ENCODE measurements at regions not wholly inside any gene's neighbourhood (a gene's known extent, or its start where the extent isn't known, plus 50 kb on each side); places are given as distances from the start of the nearest gene placed in this dataset.

GRCh38 chr4:96102541-96103026 lies 262.7 kb downstream of the PDHA2 start (continued):
- TF ChIP-seq ZNF462 (CRISPR knock-in tag; IDR thresholded peaks at IDR 0.05) (no peak), CTCF (conservative IDR thresholded peaks at IDR 0.05; ENCODE audit: low read depth in 2 of 2) (no peak)

- Histone ChIP-seq H3K27me3 (ENCODE audit: insufficient read depth) (no peaks in the 10 kb centered on the region), H2AFZ (no peak overlapping the region), H3K27ac (ENCODE audit: low read depth) (no peak overlapping the region), H3K4me2 (no peak overlapping the region), H3K4me1 (ENCODE audit: insufficient read depth) (no peaks in the 10 kb centered on the region), H3K4me3 (no peak overlapping the region), H3K9me2 (ENCODE audit: insufficient read depth) (peaks cover 11% of the 10 kb centered on the region), H3F3A (replicated peaks; ENCODE audit: low read depth) (no peaks in the 10 kb centered on the region), H3K79me2 (replicated peaks; ENCODE audit: insufficient read depth) (no peaks in the 10 kb centered on the region), H3K36me3 (ENCODE audit: insufficient read depth) (no peaks in the 10 kb centered on the region), H4K20me1 (replicated peaks; ENCODE audit: insufficient read depth) (no peaks in the 10 kb centered on the region)
- Mint-ChIP-seq H3K27me3 (ENCODE audit: insufficient read depth, low read depth, poor library complexity) (peaks cover 2% of the 10 kb centered on the region), H3K4me3 (no peak overlapping the region), H3K4me1 (no peaks in the 10 kb centered on the region), H3K9me3 (peaks cover 7% of the 10 kb centered on the region; the same call in 2 of the 3 replicates), H3K36me3 (ENCODE audit: low read depth) (peaks cover 5% of the 10 kb centered on the region; the same call in 1 of the 3 replicates), H3K27ac (no peak overlapping the region)
- no peak for ATAC-seq
- DNase-seq (ENCODE audit: low spot score) = no peak
- no peak for TF ChIP-seq EZH2phosphoT487 (IDR thresholded peaks at IDR 0.05; ENCODE audit: unreplicated experiment)
- TF ChIP-seq CREB1 (CRISPR knock-in tag; IDR thresholded peaks at IDR 0.05; ENCODE audit: low read depth) = no peak
- TF ChIP-seq JUNB (IDR thresholded peaks at IDR 0.05; ENCODE audit: unreplicated experiment) = no peak
- no peak for TF ChIP-seq ZNF462 (CRISPR knock-in tag; IDR thresholded peaks at IDR 0.05)
- TF ChIP-seq POLR2AphosphoS5 (IDR thresholded peaks at IDR 0.05; ENCODE audit: low read depth) = no peak
- TF ChIP-seq NANOG (IDR thresholded peaks at IDR 0.05; ENCODE audit: borderline replicate concordance) = no peak
- TF ChIP-seq ZNF331 (CRISPR knock-in tag; IDR thresholded peaks at IDR 0.05; ENCODE audit: low read depth) = no peak
Measured at GRCh38 chr4:96103086-96103485, 263.2 kb downstream of the PDHA2 start.

All from GM23338 (cell line).